ENCODE measurements at regions not wholly inside any gene's neighbourhood (a gene's known extent, or its start where the extent isn't known, plus 50 kb on each side); places are given as distances from the start of the nearest gene placed in this dataset.

DNA sequence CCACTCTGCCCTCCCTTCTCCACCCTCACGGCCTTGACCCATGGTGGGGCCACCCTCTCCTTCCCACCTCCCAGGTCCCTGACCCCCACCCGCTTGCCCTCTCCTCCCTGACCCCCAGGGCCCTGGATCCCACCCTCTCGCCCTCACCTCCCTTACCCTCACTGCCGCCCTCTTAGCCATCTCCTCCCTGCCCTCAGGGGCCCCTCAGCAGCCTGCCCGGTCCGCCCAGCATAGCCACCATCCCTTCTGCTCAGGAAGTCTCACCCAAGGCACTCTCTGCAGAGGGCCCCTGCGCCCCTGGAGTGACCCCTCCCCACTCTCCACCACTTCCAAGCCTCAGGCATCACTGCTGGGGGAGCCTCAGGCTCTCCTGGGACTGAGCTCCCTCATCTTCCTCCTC lies 66.3 kb downstream of the MRPL36 start (continued):
- TF ChIP-seq CTCF (IDR thresholded peaks at IDR 0.05 in 2 of 3, conservative IDR thresholded peaks at IDR 0.05 in 1 of 3; ENCODE audit: borderline replicate concordance in 1 of 3, insufficient read depth in 1 of 3, low read depth in 2 of 3, low read length in 2 of 3) (no peak), POLR2A (IDR thresholded peaks at IDR 0.05; ENCODE audit: borderline replicate concordance, extremely low read depth, insufficient read depth, insufficient read length) (no peak)

DNA sequence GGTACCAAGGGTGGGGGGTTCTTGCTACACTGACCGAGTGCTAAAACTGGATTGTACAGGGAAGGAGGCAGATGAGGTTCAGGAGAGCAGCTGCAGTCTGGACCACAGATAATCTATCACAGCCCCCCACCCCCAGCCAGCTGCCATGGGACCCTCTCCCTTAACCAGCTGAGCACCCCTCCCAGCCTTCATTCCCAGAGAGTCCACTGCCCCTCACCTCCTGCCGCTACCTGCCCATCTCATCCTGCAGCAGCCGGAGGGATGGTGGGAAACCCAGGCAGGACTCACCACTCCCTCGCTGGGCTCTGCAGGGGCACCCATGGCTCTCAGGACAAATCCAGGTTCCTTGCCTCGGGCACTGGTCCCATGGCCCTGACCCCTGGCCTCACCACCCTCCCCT lies 66.7 kb downstream of the MRPL36 start:
- no peak for ATAC-seq
- no peak for TF ChIP-seq EZH2phosphoT487 (IDR thresholded peaks at IDR 0.05; ENCODE audit: borderline replicate concordance)
- TF ChIP-seq, protein P1, sequence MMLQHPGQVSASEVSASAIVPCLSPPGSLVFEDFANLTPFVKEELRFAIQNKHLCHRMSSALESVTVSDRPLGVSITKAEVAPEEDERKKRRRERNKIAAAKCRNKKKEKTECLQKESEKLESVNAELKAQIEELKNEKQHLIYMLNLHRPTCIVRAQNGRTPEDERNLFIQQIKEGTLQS (IDR thresholded peaks at IDR 0.05) = no peak
- TF ChIP-seq, protein P2, sequence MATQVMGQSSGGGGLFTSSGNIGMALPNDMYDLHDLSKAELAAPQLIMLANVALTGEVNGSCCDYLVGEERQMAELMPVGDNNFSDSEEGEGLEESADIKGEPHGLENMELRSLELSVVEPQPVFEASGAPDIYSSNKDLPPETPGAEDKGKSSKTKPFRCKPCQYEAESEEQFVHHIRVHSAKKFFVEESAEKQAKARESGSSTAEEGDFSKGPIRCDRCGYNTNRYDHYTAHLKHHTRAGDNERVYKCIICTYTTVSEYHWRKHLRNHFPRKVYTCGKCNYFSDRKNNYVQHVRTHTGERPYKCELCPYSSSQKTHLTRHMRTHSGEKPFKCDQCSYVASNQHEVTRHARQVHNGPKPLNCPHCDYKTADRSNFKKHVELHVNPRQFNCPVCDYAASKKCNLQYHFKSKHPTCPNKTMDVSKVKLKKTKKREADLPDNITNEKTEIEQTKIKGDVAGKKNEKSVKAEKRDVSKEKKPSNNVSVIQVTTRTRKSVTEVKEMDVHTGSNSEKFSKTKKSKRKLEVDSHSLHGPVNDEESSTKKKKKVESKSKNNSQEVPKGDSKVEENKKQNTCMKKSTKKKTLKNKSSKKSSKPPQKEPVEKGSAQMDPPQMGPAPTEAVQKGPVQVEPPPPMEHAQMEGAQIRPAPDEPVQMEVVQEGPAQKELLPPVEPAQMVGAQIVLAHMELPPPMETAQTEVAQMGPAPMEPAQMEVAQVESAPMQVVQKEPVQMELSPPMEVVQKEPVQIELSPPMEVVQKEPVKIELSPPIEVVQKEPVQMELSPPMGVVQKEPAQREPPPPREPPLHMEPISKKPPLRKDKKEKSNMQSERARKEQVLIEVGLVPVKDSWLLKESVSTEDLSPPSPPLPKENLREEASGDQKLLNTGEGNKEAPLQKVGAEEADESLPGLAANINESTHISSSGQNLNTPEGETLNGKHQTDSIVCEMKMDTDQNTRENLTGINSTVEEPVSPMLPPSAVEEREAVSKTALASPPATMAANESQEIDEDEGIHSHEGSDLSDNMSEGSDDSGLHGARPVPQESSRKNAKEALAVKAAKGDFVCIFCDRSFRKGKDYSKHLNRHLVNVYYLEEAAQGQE (IDR thresholded peaks at IDR 0.05; ENCODE audit: low read depth) = no peak
- no peak for TF ChIP-seq TCF7L2 (IDR thresholded peaks at IDR 0.05; ENCODE audit: borderline replicate concordance, extremely low read depth, insufficient read depth, insufficient read length)
- TF ChIP-seq EZH2 (IDR thresholded peaks at IDR 0.05) = no peak
- TF ChIP-seq YY1 (IDR thresholded peaks at IDR 0.05; ENCODE audit: extremely low read depth, insufficient replicate concordance, low read depth, low read length) = no peak
- no peak for TF ChIP-seq CEBPB (IDR thresholded peaks at IDR 0.05; ENCODE audit: low read depth)
- TF ChIP-seq SIN3A (IDR thresholded peaks at IDR 0.05; ENCODE audit: low read depth) = no peak
- no peak for TF ChIP-seq POLR2AphosphoS5 (IDR thresholded peaks at IDR 0.05; ENCODE audit: low read depth, low read length)
- no peak for TF ChIP-seq JUND (IDR thresholded peaks at IDR 0.05)
- TF ChIP-seq CBX3 (IDR thresholded peaks at IDR 0.05; ENCODE audit: low read depth) = no peak
- TF ChIP-seq SRF (IDR thresholded peaks at IDR 0.05; ENCODE audit: low read depth) = no peak
- no peak for TF ChIP-seq MAX (IDR thresholded peaks at IDR 0.05)
- TF ChIP-seq CTCF (IDR thresholded peaks at IDR 0.05 in 2 of 3, conservative IDR thresholded peaks at IDR 0.05 in 1 of 3; ENCODE audit: borderline replicate concordance in 1 of 3, insufficient read depth in 1 of 3, low read depth in 2 of 3, low read length in 2 of 3) = no peak
- TF ChIP-seq ZFX (IDR thresholded peaks at IDR 0.05) = no peak
- no peak for TF ChIP-seq ZNF274 (IDR thresholded peaks at IDR 0.05; ENCODE audit: low read depth, low read length)
- no peak for TF ChIP-seq FOSL1 (IDR thresholded peaks at IDR 0.05; ENCODE audit: low read depth)
- H3K27me3 ChIP-seq (ENCODE audit: insufficient read depth, low read length) = peaks cover 15% of the 10 kb centered on the region; the same call in 1 of the 2 replicates

More for the DNA sequence above, 66.7 kb downstream of the MRPL36 start:
- Histone ChIP-seq H3K36me3 (ENCODE audit: control insufficient read depth in 1 of 2, insufficient read depth in 2 of 2, low read length in 2 of 2) (no peaks in the 10 kb centered on the region), H3K4me3 (replicated peaks in 1 of 2; ENCODE audit: low read depth in 1 of 2, low read length in 2 of 2) (no peak overlapping the region), H2AFZ (ENCODE audit: low read depth, low read length, poor library complexity, severe bottlenecking) (no peak overlapping the region), H3K9me3 (ENCODE audit: control insufficient read depth in 1 of 2, insufficient read depth in 1 of 2, low read depth in 1 of 2, low read length in 2 of 2) (no peaks in the 10 kb centered on the region), H3K9me2 (ENCODE audit: insufficient read depth) (no peaks in the 10 kb centered on the region), H3K4me1 (ENCODE audit: control insufficient read depth in 1 of 2, insufficient read depth in 2 of 2, low read length in 2 of 2) (no peaks in the 10 kb centered on the region), H4K20me1 (ENCODE audit: insufficient read depth) (no peaks in the 10 kb centered on the region), H3K27ac (ENCODE audit: low read depth, low read length) (no peak overlapping the region), H3K9ac (ENCODE audit: low read length) (no peak overlapping the region), H3K4me2 (ENCODE audit: low read length) (no peak overlapping the region), H3K79me2 (ENCODE audit: insufficient read depth, low read length) (no peaks in the 10 kb centered on the region)
- ChIA-PET CTCF (no interaction called here), POLR2A (no interaction called here), RAD21 (ENCODE audit: low non-redundant PET in 1 of 2, low total read pairs in 2 of 2, uncharacterized antibody in 2 of 2, unreplicated experiment in 2 of 2) (no interaction called here)
- no peak for DNase-seq (ENCODE audit: low read depth, low spot score)
- no TSS peak for BruUV-seq (replicated peaks)
- intact Hi-C loops (cut with micrococcal nuclease) = no loop called here
